ENCODE measurements at regions not wholly inside any gene's neighbourhood (a gene's known extent, or its start where the extent isn't known, plus 50 kb on each side); places are given as distances from the start of the nearest gene placed in this dataset.
"Not testable (repeated sequence)": the region's sequence is repeated elsewhere in the genome, so short reads cannot be mapped to it uniquely, and the experiment has no call there.

GRCh38 chr2:236348279-236348678, 84.1 kb upstream of the ASB18 start:
- no peak for DNase-seq (ENCODE audit: low read depth)

DNA sequence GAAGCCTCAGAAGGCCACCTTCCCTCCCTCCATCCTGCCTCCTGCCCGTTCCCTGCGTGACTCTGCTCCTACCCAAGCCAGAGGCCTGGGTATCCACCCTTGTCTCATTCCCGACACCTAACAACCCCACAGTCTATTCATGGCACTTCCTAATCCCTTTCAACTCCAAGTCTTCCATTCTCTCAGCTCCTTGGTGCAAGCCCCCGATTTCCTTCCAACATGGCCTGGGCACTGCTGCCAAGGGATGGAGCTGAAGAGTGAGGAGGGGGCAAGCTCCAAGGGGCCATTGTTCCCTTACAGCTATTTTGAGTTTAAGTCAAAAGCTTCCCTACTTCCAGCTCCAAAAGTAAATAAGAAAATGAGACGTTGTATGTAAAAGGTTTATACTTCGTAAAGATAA, 84.8 kb upstream of the ASB18 start:
- DNase-seq (ENCODE audit: low read depth) = no peak

DNA sequence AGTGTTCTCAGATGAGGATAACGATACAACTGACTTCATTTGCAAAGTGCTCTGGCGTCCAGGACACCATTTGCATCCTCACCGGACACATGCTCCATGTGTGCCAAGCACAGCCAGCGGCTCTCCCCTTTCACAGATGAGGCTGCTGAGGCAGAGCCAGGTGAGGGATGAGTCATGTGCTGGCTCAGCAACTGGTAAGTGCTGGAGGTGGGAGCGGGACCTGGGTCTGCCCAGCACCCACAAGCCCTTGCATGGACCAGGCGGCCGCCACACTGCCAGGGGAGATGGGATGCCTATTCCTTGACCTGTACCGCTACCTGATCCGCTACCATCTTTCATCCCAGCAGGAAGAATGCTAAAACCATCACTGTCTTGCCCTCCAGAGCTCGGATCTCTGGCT, 86.2 kb upstream of the ASB18 start:
- DNase-seq (ENCODE audit: low read depth) = no peak

DNA sequence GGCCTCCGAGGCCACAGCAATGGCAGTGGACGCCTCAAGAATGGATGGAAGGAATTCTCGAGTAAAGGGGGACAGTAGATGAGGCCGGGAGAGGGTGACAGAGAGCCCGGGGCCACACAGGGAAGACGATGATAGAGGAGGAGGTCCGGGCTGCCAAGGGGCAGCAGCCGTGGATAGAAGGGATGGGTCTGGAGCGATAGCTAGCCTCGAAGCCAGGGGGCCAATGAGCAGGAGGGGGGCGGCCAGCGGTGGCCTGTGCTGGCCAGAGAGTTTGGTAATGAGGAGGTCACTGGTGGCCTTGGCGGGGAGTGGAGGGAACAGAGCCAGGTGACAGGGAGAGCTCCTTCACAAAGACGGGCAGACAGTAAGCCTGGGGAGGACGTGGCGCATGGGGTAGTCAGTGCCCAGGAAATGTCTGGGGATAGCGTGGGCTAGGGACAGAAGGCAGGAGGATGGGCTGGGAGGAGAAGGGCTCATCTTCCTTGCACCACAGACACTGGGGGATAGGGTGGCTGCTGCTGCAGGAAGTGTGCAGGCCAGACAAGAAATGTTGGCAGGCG, 87.8 kb upstream of the ASB18 start:
- no peak for DNase-seq (ENCODE audit: low read depth)

GRCh38 chr2:236352761-236353593, 88.8 kb upstream of the ASB18 start:
- DNase-seq (ENCODE audit: low read depth) = peak; percentile 24

GRCh38 chr2:236353594-236353942, 89.4 kb upstream of the ASB18 start:
- no peak for DNase-seq (ENCODE audit: low read depth)

- DNase-seq (ENCODE audit: low read depth) = no peak
These were observed 90.1 kb upstream of the ASB18 start for GRCh38 chr2:236354056-236354940.

DNA sequence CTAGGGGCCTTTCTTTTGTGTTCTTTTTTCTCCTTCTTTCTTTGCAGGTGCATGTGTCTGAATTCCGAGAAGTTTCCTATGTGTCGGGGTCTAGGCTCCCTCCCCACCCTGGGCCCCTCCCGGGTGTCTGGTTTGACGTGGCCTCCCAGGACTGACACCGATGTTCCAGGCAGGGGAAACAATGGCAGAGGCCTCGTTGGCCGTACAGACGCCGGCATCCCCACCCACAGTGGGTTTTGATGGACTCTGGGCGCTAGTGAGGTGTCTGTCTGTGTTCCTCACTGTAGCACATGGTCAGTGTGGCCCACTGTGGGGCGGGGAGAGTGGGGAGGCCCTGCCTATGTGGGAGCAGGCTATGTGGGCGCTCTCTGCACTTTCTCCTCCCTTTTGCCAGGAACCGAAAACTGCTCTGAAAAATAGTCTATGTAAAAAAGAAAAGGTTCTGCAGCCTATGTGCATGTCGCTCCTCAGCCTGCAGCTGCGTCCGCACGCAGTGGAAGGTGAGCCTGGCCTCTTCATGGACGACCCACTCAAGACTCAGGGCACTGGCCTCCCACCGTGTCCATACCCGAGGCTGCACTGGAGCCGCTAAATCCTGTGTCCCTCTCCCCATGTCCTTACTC, 90.9 kb upstream of the ASB18 start:
- no peak for DNase-seq (ENCODE audit: low read depth)

GRCh38 chr2:236355911-236356310, 91.7 kb upstream of the ASB18 start:
- no peak for DNase-seq (ENCODE audit: low read depth)

GRCh38 chr2:236356321-236356720, 92.1 kb upstream of the ASB18 start:
- DNase-seq (ENCODE audit: low read depth) = not testable (repeated sequence)

GRCh38 chr2:236358482-236358881, 94.3 kb upstream of the ASB18 start:
- not testable (repeated sequence) for DNase-seq (ENCODE audit: low read depth)

- DNase-seq (ENCODE audit: low read depth) = no peak
These were observed 95.3 kb upstream of the ASB18 start for GRCh38 chr2:236359426-236360045.

- DNase-seq (ENCODE audit: low read depth) = no peak
These were observed 96.3 kb upstream of the ASB18 start for GRCh38 chr2:236360496-236360895.

DNA sequence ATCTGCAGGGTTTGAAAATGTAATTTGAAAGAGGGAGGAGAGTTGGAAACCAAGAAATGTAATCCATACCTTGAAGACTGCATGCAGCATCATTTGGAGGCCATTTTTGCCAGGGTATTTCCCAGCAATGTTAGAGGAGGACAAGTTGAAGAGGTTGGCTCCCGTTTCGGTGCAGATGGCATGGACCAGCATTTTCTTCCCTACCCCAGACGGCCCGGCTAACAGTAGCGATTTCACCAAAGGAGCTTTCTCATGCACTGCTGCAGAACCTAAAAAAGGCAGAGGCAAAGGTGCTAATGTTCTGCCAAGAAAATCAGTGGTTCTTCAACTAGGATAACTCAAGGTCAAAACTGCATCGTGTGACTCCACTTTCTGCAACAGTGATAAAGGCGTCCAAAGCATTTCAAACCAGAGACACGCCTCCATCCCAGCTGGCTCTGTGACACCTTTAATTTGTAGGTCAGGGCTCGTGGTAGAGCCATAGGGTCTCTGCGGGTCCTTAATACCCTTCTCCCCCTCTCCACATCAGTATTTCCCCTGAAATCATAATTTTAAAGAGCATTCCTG, 99.6 kb upstream of the ASB18 start:
- DNase-seq (ENCODE audit: low read depth) = no peak

GRCh38 chr2:236365258-236366048, 101.2 kb upstream of the ASB18 start:
- no peak for DNase-seq (ENCODE audit: low read depth)

DNA sequence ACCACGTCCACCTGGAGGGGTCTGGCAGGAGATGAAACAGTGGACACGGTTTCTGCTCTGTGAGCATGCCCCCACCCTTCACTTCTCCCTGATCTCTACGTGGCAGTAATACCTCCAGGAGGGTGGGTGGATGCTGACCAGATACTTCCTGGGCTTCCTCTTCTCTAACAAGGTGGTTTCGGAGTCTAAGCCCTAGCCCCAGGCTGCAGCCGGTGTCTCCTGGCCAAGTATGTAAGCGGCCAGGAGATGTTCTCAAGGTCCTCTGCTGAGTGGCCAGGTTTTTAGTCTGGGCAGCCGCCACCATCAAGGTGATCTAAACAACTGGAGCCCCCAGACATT, 101.8 kb upstream of the ASB18 start:
- no peak for DNase-seq (ENCODE audit: low read depth)

GRCh38 chr2:236366397-236366796, 102.2 kb upstream of the ASB18 start:
- no peak for DNase-seq (ENCODE audit: low read depth)

DNA sequence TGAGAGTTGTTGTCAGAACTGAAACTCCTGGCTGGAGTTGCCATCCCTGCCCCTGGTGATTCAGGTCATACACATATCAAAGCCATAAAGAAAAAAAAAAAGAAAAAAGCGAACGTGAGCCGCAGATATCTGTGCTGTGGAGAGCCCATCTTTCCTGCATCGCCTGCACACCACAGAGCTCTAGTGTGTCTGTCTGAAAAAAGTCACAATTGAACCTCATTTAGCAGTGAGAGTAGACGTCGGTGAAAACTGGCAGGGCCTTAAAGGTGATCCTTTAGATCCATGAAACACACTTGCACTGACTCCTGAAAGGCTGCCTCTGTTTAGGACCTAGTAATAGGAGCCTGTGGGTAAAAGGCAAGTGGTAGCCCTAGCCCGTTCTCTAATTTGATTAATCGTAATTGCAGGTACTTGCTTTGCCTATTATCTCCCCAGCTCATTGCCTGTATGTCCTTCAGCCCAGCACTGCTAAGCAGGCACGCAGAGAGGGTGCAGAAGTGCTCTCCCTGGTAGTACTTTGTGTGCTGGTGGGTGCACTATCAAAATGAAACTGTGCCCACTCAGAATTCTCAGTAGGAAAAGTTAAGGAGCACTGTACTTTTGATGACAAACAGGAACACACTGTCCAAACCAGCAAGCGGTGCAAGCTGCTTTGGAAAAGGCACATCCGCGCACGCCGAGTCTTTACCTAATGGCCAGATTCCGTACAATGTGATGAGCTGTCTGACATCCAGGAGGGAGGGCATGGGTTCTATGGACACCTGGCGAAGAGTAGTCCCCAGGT, 103.5 kb upstream of the ASB18 start:
- DNase-seq (ENCODE audit: low read depth) = no peak

DNA sequence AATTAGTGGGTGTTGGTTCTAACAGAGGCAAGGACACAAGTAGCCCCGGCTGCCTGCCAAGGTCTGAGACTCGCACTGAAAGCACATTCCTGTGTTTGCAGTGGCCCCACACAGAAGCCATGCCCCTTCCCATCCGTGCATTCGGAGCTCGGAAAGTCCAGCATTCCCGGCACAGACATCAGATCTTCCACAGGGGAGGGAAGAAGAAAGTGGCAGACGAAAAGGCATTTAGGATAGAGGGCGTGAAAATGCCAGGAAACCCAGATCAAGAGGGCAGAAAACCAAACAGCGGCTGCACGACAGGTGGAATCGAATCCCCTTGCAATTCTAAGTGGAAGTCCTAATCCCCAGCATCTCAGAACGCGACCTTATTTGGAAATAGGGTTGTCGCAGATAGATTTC, 105.5 kb upstream of the ASB18 start:
- DNase-seq (ENCODE audit: low read depth) = no peak

GRCh38 chr2:236370847-236371409, 106.7 kb upstream of the ASB18 start:
- no peak for DNase-seq (ENCODE audit: low read depth)

Data from RPMI7951 (cell line).